ENCODE measurements at regions not wholly inside any gene's neighbourhood (a gene's known extent, or its start where the extent isn't known, plus 50 kb on each side); places are given as distances from the start of the nearest gene placed in this dataset.

DNA sequence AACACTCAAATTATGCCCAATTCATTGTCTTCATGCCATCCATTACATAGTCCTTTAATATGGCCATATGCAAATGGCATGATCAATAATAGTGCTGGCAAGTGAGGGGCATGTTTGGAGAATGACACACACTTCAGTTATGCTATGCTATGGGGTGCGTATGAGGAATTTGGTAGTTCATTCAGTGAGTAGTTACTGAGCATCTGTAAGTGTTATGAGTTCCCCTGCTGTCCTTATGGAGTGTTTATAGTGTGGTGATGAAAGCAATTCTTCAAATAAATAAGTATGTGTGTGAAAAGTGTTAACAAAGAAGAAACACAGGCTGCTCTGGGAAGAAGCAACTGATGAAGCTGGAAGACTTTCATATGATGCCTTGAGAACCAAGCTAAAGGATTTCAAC, 383.7 kb upstream of the SLC14A2 start:
- TF ChIP-seq CTCF (conservative IDR thresholded peaks at IDR 0.05) (no peak), ZFX (IDR thresholded peaks at IDR 0.05) (no peak)

All from C4-2B (cell line).